ENCODE measurements at regions not wholly inside any gene's neighbourhood (a gene's known extent, or its start where the extent isn't known, plus 50 kb on each side); places are given as distances from the start of the nearest gene placed in this dataset.

- Histone ChIP-seq H3K79me2 (ENCODE audit: insufficient read depth, low read length) (no peaks in the 10 kb centered on the region), H2AFZ (ENCODE audit: low read length) (no peak overlapping the region), H3K27me3 (ENCODE audit: insufficient read depth, low read length) (no peaks in the 10 kb centered on the region), H3K27ac (ENCODE audit: low read depth, low read length, poor library complexity, severe bottlenecking) (no peak overlapping the region), H4K20me1 (ENCODE audit: insufficient read depth, low read length) (no peaks in the 10 kb centered on the region), H3K9ac (ENCODE audit: low read length) (no peak overlapping the region), H3K4me1 (ENCODE audit: insufficient read depth, low read length, severe bottlenecking) (no peaks in the 10 kb centered on the region), H3F3A (ENCODE audit: insufficient read depth, low read length) (no peaks in the 10 kb centered on the region), H3K4me2 (ENCODE audit: low read length) (no peak overlapping the region), H3K9me3 (ENCODE audit: low read length) (no peaks in the 10 kb centered on the region), H3K36me3 (ENCODE audit: insufficient read depth, low read length) (no peaks in the 10 kb centered on the region), H3K9me2 (ENCODE audit: low read depth, low read length) (no peaks in the 10 kb centered on the region), H3K4me3 (ENCODE audit: low read depth, low read length, poor library complexity, severe bottlenecking) (no peak overlapping the region)
- TF ChIP-seq EZH2 (IDR thresholded peaks at IDR 0.05; ENCODE audit: borderline replicate concordance, low read length) (no peak), CTCF (IDR thresholded peaks at IDR 0.05; ENCODE audit: low read length) (no peak)
Observed at GRCh38 chr1:194929357-194929756, 1678.9 kb downstream of the KCNT2 start.

- Histone ChIP-seq H3K4me2 (ENCODE audit: low read length) (no peak overlapping the region), H3K9me3 (ENCODE audit: low read length) (no peaks in the 10 kb centered on the region), H3K4me1 (ENCODE audit: insufficient read depth, low read length, severe bottlenecking) (peaks cover 7% of the 10 kb centered on the region), H2AFZ (ENCODE audit: low read length) (no peak overlapping the region), H3K9me2 (ENCODE audit: low read depth, low read length) (no peaks in the 10 kb centered on the region), H3K27me3 (ENCODE audit: insufficient read depth, low read length) (no peaks in the 10 kb centered on the region), H3K79me2 (ENCODE audit: insufficient read depth, low read length) (no peaks in the 10 kb centered on the region), H3K9ac (ENCODE audit: low read length) (no peak overlapping the region), H3K27ac (ENCODE audit: low read depth, low read length, poor library complexity, severe bottlenecking) (no peak overlapping the region), H3K4me3 (ENCODE audit: low read depth, low read length, poor library complexity, severe bottlenecking) (no peak overlapping the region), H3K36me3 (ENCODE audit: insufficient read depth, low read length) (no peaks in the 10 kb centered on the region), H4K20me1 (ENCODE audit: insufficient read depth, low read length) (no peaks in the 10 kb centered on the region), H3F3A (ENCODE audit: insufficient read depth, low read length) (no peaks in the 10 kb centered on the region)
- TF ChIP-seq CTCF (IDR thresholded peaks at IDR 0.05; ENCODE audit: low read length) (no peak), EZH2 (IDR thresholded peaks at IDR 0.05; ENCODE audit: borderline replicate concordance, low read length) (no peak)
Observed at GRCh38 chr1:194919146-194919545, 1689.1 kb downstream of the KCNT2 start.

GRCh38 chr1:194917769-194918168, 1690.5 kb downstream of the KCNT2 start:
- H3K4me2 ChIP-seq (ENCODE audit: low read length) = no peak overlapping the region
- H3K4me3 ChIP-seq (ENCODE audit: low read depth, low read length, poor library complexity, severe bottlenecking) = no peak overlapping the region
- H3K79me2 ChIP-seq (ENCODE audit: insufficient read depth, low read length) = no peaks in the 10 kb centered on the region
- no peaks in the 10 kb centered on the region for H3F3A ChIP-seq (ENCODE audit: insufficient read depth, low read length)
- peaks cover 7% of the 10 kb centered on the region for H3K4me1 ChIP-seq (ENCODE audit: insufficient read depth, low read length, severe bottlenecking)
- no peaks in the 10 kb centered on the region for H3K9me2 ChIP-seq (ENCODE audit: low read depth, low read length)
- no peak overlapping the region for H3K27ac ChIP-seq (ENCODE audit: low read depth, low read length, poor library complexity, severe bottlenecking)
- no peak for TF ChIP-seq CTCF (IDR thresholded peaks at IDR 0.05; ENCODE audit: low read length)
- no peak for TF ChIP-seq EZH2 (IDR thresholded peaks at IDR 0.05; ENCODE audit: borderline replicate concordance, low read length)
- H3K36me3 ChIP-seq (ENCODE audit: insufficient read depth, low read length) = no peaks in the 10 kb centered on the region
- no peaks in the 10 kb centered on the region for H4K20me1 ChIP-seq (ENCODE audit: insufficient read depth, low read length)
- no peaks in the 10 kb centered on the region for H3K9me3 ChIP-seq (ENCODE audit: low read length)
- H3K27me3 ChIP-seq (ENCODE audit: insufficient read depth, low read length) = no peaks in the 10 kb centered on the region
- H2AFZ ChIP-seq (ENCODE audit: low read length) = peak overlapping the region; percentile 51
- no peak overlapping the region for H3K9ac ChIP-seq (ENCODE audit: low read length)
